OCI-LY3 (cell line): ENCODE measurements at regions not wholly inside any gene's neighbourhood (a gene's known extent, or its start where the extent isn't known, plus 50 kb on each side); places are given as distances from the start of the nearest gene placed in this dataset.

Experiments used
- EZH2phosphoT487 ChIP-seq: fragments of 200-600 bp; shearing (Covaris generic); IDR thresholded peaks from 2 replicates; pipeline ENCODE4 v1.6.1; 2018; ENCODE audit warnings: antibody characterized with exemption, mixed run types, low read depth
- TF ChIP-seq, protein P1 (sequence below): fragments of 200-600, 300-600 bp; sonication (generic); IDR thresholded peaks from 2 replicates; pipeline ENCODE4 v1.5.1; 2014; ENCODE audit warnings: antibody characterized with exemption, low read length, low read depth

DNA sequence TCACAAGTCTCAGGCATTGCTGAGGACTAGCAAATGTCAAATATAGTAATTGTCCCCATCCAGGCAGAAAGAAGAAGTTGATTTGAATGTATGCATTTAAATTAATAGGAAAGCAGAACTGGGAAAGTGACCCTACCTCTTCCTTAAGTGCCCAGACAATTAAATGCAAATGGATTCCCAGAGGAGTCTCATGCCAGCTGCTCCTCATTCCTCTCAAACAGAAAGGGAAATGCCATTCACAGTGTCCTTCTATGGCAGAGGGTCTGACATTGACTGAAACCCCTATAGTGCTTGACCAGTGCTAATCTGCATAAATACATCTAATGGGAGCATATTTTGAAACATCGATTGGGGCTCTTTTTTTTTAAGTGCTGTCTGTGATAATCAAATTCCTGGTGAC, 292.4 kb upstream of the SEL1L start:
- no peak for TF ChIP-seq EZH2phosphoT487
- TF ChIP-seq, protein P1, sequence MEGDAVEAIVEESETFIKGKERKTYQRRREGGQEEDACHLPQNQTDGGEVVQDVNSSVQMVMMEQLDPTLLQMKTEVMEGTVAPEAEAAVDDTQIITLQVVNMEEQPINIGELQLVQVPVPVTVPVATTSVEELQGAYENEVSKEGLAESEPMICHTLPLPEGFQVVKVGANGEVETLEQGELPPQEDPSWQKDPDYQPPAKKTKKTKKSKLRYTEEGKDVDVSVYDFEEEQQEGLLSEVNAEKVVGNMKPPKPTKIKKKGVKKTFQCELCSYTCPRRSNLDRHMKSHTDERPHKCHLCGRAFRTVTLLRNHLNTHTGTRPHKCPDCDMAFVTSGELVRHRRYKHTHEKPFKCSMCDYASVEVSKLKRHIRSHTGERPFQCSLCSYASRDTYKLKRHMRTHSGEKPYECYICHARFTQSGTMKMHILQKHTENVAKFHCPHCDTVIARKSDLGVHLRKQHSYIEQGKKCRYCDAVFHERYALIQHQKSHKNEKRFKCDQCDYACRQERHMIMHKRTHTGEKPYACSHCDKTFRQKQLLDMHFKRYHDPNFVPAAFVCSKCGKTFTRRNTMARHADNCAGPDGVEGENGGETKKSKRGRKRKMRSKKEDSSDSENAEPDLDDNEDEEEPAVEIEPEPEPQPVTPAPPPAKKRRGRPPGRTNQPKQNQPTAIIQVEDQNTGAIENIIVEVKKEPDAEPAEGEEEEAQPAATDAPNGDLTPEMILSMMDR = no peak
